ENCODE measurements at regions not wholly inside any gene's neighbourhood (a gene's known extent, or its start where the extent isn't known, plus 50 kb on each side); places are given as distances from the start of the nearest gene placed in this dataset.

GRCh38 chr7:90081621-90082020 lies 72.6 kb upstream of the STEAP1 start:
- no peak for DNase-seq (ENCODE audit: low spot score)

- no peak for DNase-seq (ENCODE audit: low spot score)
These were observed 61.8 kb upstream of the STEAP1 start for GRCh38 chr7:90092506-90092905.

GRCh38 chr7:90094030-90094429 lies 60.2 kb upstream of the STEAP1 start:
- DNase-seq (ENCODE audit: low spot score), result no peak
